Mesendoderm (in vitro differentiated cells): ENCODE measurements at regions not wholly inside any gene's neighbourhood (a gene's known extent, or its start where the extent isn't known, plus 50 kb on each side); places are given as distances from the start of the nearest gene placed in this dataset.

ENCODE experiments used
- DNase-seq: peaks from one replicate; pipeline ENCODE4 v3.0.0; 2013
- H2AK5ac ChIP-seq: 2 replicates; pipeline ENCODE4 v1.6.1; 2013; ENCODE audit warnings: low read length, inconsistent platforms
- H2BK120ac ChIP-seq: 2 replicates; pipeline ENCODE4 v1.6.1; 2013; ENCODE audit warnings: low read depth, mild to moderate bottlenecking, low read length, moderate library complexity, mixed read lengths
- H2BK15ac ChIP-seq: replicated peaks from 2 replicates; pipeline ENCODE4 v1.6.1; 2013; ENCODE audit warnings: low read depth, mild to moderate bottlenecking, moderate library complexity
- H2BK5ac ChIP-seq: 2 replicates; pipeline ENCODE4 v1.6.1; 2013; ENCODE audit warnings: low read length, inconsistent platforms
- H3K18ac ChIP-seq: 2 replicates; pipeline ENCODE4 v1.6.1; 2013; ENCODE audit warnings: mild to moderate bottlenecking, low read length, mixed read lengths
- H3K23ac ChIP-seq: one replicate; pipeline ENCODE4 v1.6.1; 2013; ENCODE audit warnings: low read length
- H3K27ac ChIP-seq: 2 replicates; pipeline ENCODE4 v1.5.1; 2013; ENCODE audit warnings: low read depth, mild to moderate bottlenecking, inconsistent platforms, low read length, moderate library complexity
- H3K27me3 ChIP-seq: 2 replicates; pipeline ENCODE4 v1.6.1; 2013; ENCODE audit warnings: low read length, control low read depth, mild to moderate bottlenecking, inconsistent platforms; ENCODE audit not compliant: insufficient read depth, poor library complexity
- H3K36me3 ChIP-seq: 2 replicates; pipeline ENCODE4 v1.6.1; 2013; ENCODE audit warnings: low read length, inconsistent platforms; ENCODE audit not compliant: control insufficient read depth, insufficient read depth
- H3K4ac ChIP-seq: one replicate; pipeline ENCODE4 v1.6.1; 2013; ENCODE audit warnings: low read depth, mild to moderate bottlenecking, low read length, moderate library complexity
- H3K4me1 ChIP-seq: 2 replicates; pipeline ENCODE4 v1.6.1; 2013; ENCODE audit warnings: low read depth, low read length, inconsistent platforms; ENCODE audit not compliant: control insufficient read depth
- H3K4me2 ChIP-seq: 2 replicates; pipeline ENCODE4 v1.6.1; 2013; ENCODE audit warnings: low read length
- H3K4me3 ChIP-seq: 2 replicates; pipeline ENCODE4 v1.5.1; 2013; ENCODE audit warnings: mild to moderate bottlenecking, low read length
- H3K56ac ChIP-seq: one replicate; pipeline ENCODE4 v1.6.1; 2013; ENCODE audit warnings: low read length
- H3K79me1 ChIP-seq: 2 replicates; pipeline ENCODE4 v1.6.1; 2013; ENCODE audit warnings: low read length, inconsistent platforms
- H3K79me2 ChIP-seq: 2 replicates; pipeline ENCODE4 v1.6.1; 2013; ENCODE audit warnings: mild to moderate bottlenecking, low read length; ENCODE audit not compliant: control insufficient read depth, insufficient read depth
- H3K9ac ChIP-seq: 2 replicates; pipeline ENCODE4 v1.6.1; 2013; ENCODE audit warnings: low read length, inconsistent platforms
- H4K5ac ChIP-seq: one replicate; pipeline ENCODE4 v1.6.1; 2013; ENCODE audit warnings: low read length
- H4K8ac ChIP-seq: one replicate; pipeline ENCODE4 v1.6.1; 2013; ENCODE audit warnings: low read depth, mild to moderate bottlenecking, control low read depth, low read length, moderate library complexity
- WGBS: extraction: QIAGEN DNeasy Blood & Tissue Kit; methylation state at CpG from one replicate; pipeline ENCODE4 v1.1.7; 2013; ENCODE audit warnings: low lambda C conversion rate, missing lambda C conversion rate; ENCODE audit not compliant: insufficient coverage; ENCODE audit errors: extremely low coverage; 5-methylcytosine and 5-hydroxymethylcytosine counted together

- Histone ChIP-seq H3K79me2 (no peaks in the 10 kb centered on the region), H2BK15ac (no peak overlapping the region), H3K9ac (no peak overlapping the region), H3K27ac (no peak overlapping the region), H2BK5ac (no peak overlapping the region), H3K56ac (no peak overlapping the region), H3K36me3 (no peaks in the 10 kb centered on the region), H3K4me1 (no peaks in the 10 kb centered on the region), H3K23ac (no peak overlapping the region), H3K4ac (no peak overlapping the region), H3K79me1 (no peaks in the 10 kb centered on the region), H3K4me3 (no peak overlapping the region), H3K18ac (no peak overlapping the region), H3K27me3 (no peaks in the 10 kb centered on the region), H2AK5ac (no peak overlapping the region), H4K8ac (no peak overlapping the region), H4K5ac (no peak overlapping the region), H3K4me2 (no peak overlapping the region), H2BK120ac (no peak overlapping the region)
- DNase-seq = no peak
Observed at GRCh38 chr5:77873239-77873638, 97.1 kb upstream of the TBCA start.

GRCh38 chr5:77871946-77872345 lies 95.8 kb upstream of the TBCA start:
- Histone ChIP-seq H3K36me3 (no peaks in the 10 kb centered on the region), H3K4me3 (no peak overlapping the region), H3K9ac (no peak overlapping the region), H4K5ac (no peak overlapping the region), H3K79me2 (no peaks in the 10 kb centered on the region), H3K27me3 (no peaks in the 10 kb centered on the region), H3K79me1 (no peaks in the 10 kb centered on the region), H2AK5ac (no peak overlapping the region), H2BK5ac (no peak overlapping the region), H2BK15ac (no peak overlapping the region), H3K4me2 (no peak overlapping the region), H3K23ac (no peak overlapping the region), H4K8ac (no peak overlapping the region), H3K18ac (no peak overlapping the region), H3K56ac (no peak overlapping the region), H3K27ac (no peak overlapping the region), H3K4me1 (no peaks in the 10 kb centered on the region), H3K4ac (no peak overlapping the region), H2BK120ac (no peak overlapping the region)
- DNase-seq = peak; percentile 92
- no CpG with 5 or more reads among the region's 4 CpGs for WGBS

- H4K8ac ChIP-seq = no peak overlapping the region
- H2AK5ac ChIP-seq = no peak overlapping the region
- H2BK120ac ChIP-seq = no peak overlapping the region
- no peak overlapping the region for H3K27ac ChIP-seq
- H3K4me3 ChIP-seq = no peak overlapping the region
- H3K36me3 ChIP-seq = no peaks in the 10 kb centered on the region
- no peaks in the 10 kb centered on the region for H3K79me2 ChIP-seq
- H2BK15ac ChIP-seq = no peak overlapping the region
- no peaks in the 10 kb centered on the region for H3K79me1 ChIP-seq
- H2BK5ac ChIP-seq = no peak overlapping the region
- no CpG with 5 or more reads among the region's 6 CpGs for WGBS
- no peaks in the 10 kb centered on the region for H3K27me3 ChIP-seq
- no peak overlapping the region for H3K23ac ChIP-seq
- H3K4ac ChIP-seq = no peak overlapping the region
- H3K56ac ChIP-seq = no peak overlapping the region
- H4K5ac ChIP-seq = no peak overlapping the region
- no peak overlapping the region for H3K18ac ChIP-seq
- H3K4me2 ChIP-seq = no peak overlapping the region
- no peak for DNase-seq
- H3K9ac ChIP-seq = no peak overlapping the region
- no peaks in the 10 kb centered on the region for H3K4me1 ChIP-seq
Observed at GRCh38 chr5:77871016-77871415, 94.9 kb upstream of the TBCA start.

- no peak overlapping the region for H4K8ac ChIP-seq
- no peak overlapping the region for H2AK5ac ChIP-seq
- H3K9ac ChIP-seq = no peak overlapping the region
- no peak overlapping the region for H2BK15ac ChIP-seq
- no peak overlapping the region for H3K56ac ChIP-seq
- H3K4me3 ChIP-seq = no peak overlapping the region
- H2BK120ac ChIP-seq = no peak overlapping the region
- H3K4me1 ChIP-seq = no peaks in the 10 kb centered on the region
- no peaks in the 10 kb centered on the region for H3K36me3 ChIP-seq
- no CpG with 5 or more reads among the region's 11 CpGs for WGBS
- no peak overlapping the region for H4K5ac ChIP-seq
- no peaks in the 10 kb centered on the region for H3K79me1 ChIP-seq
- no peaks in the 10 kb centered on the region for H3K79me2 ChIP-seq
- no peak overlapping the region for H3K18ac ChIP-seq
- no peak overlapping the region for H3K4me2 ChIP-seq
- H3K27ac ChIP-seq = no peak overlapping the region
- H3K23ac ChIP-seq = no peak overlapping the region
- H2BK5ac ChIP-seq = no peak overlapping the region
- H3K4ac ChIP-seq = no peak overlapping the region
- H3K27me3 ChIP-seq = no peaks in the 10 kb centered on the region
- DNase-seq = no peak
Observed at GRCh38 chr5:77869116-77869798, 93.1 kb upstream of the TBCA start.

GRCh38 chr5:77867914-77868313 lies 91.8 kb upstream of the TBCA start:
- H3K79me1 ChIP-seq = no peaks in the 10 kb centered on the region
- no peaks in the 10 kb centered on the region for H3K79me2 ChIP-seq
- no peak for DNase-seq
- H3K36me3 ChIP-seq = no peaks in the 10 kb centered on the region
- no peak overlapping the region for H3K27ac ChIP-seq
- H2AK5ac ChIP-seq = no peak overlapping the region
- no CpG with 5 or more reads among the region's 4 CpGs for WGBS
- H2BK15ac ChIP-seq = no peak overlapping the region
- no peak overlapping the region for H3K56ac ChIP-seq
- H4K5ac ChIP-seq = no peak overlapping the region
- no peak overlapping the region for H3K4me3 ChIP-seq
- H4K8ac ChIP-seq = no peak overlapping the region
- H3K4me2 ChIP-seq = no peak overlapping the region
- no peak overlapping the region for H2BK120ac ChIP-seq
- H3K4ac ChIP-seq = no peak overlapping the region
- H3K9ac ChIP-seq = no peak overlapping the region
- H3K4me1 ChIP-seq = no peaks in the 10 kb centered on the region
- H3K23ac ChIP-seq = no peak overlapping the region
- no peak overlapping the region for H2BK5ac ChIP-seq
- no peaks in the 10 kb centered on the region for H3K27me3 ChIP-seq
- H3K18ac ChIP-seq = no peak overlapping the region

GRCh38 chr5:77867194-77867691 lies 91.1 kb upstream of the TBCA start:
- Histone ChIP-seq H3K79me1 (no peaks in the 10 kb centered on the region), H3K4me2 (no peak overlapping the region), H3K56ac (no peak overlapping the region), H3K27ac (no peak overlapping the region), H3K4ac (no peak overlapping the region), H2BK120ac (no peak overlapping the region), H3K18ac (no peak overlapping the region), H2BK15ac (no peak overlapping the region), H4K5ac (no peak overlapping the region), H3K4me1 (no peaks in the 10 kb centered on the region), H3K23ac (no peak overlapping the region), H3K27me3 (no peaks in the 10 kb centered on the region), H3K36me3 (no peaks in the 10 kb centered on the region), H2BK5ac (no peak overlapping the region), H2AK5ac (no peak overlapping the region), H3K79me2 (no peaks in the 10 kb centered on the region), H4K8ac (no peak overlapping the region), H3K4me3 (no peak overlapping the region), H3K9ac (no peak overlapping the region)
- DNase-seq = no peak
- no CpG with 5 or more reads among the region's 2 CpGs for WGBS
